HG03159 (cell line): ENCODE measurements at regions not wholly inside any gene's neighbourhood (a gene's known extent, or its start where the extent isn't known, plus 50 kb on each side); places are given as distances from the start of the nearest gene placed in this dataset.

Experiments
- ATAC-seq: cut with Tn5 transposase; IDR thresholded peaks from one replicate; pipeline ENCODE4 v1.9.1; 2021; ENCODE audit warnings: mild to moderate bottlenecking, moderate library complexity; ENCODE audit not compliant: unreplicated experiment

DNA sequence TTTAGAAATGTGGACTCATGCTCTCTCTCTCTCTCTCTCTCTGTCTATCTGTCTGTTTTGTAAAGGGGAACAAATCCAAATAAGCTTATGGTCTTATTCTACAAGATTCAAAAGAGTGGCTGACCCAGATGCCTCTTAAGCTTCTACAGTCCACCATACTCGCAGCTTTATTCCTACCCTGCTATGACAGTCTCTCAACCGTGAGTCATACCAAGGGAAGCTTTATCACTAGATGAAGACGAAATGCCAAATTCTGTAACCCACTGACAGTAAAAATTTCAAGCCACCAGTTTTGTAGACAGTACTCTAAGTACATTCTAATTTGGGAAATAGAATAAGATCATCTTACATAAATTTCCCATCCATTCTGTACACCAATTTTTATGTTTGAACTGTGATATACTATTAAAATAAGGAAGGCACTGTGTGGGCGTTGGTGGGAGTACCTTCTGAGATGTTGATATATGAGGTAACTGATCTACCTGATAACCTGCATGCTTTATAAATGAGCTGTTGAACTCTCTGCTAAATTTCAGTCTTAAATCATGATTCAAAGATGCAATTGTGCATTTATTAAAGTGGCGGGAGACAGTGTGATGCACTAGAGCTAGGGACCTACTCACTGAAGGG, 153.2 kb downstream of the KLF6 start:
- no peak for ATAC-seq

DNA sequence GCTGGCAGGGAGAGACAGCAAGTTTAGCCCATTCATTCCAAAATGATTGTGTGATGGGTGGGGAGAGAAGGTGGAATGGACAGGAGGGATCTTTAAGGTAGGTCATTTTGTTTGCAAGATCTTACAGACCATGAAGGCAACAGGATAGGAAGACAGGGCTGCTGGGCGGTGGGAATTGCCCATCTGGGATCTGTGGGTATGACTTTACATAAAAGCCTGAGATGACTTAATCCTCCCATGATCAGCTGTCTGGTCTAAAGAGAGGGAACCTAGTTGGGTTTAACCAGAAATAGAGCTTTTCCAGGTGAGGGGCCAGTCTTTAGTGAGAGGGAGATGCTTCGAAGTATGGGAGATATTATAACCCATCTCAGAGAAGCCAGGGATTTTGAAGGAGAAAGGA, 153.7 kb downstream of the KLF6 start:
- ATAC-seq: no peak

DNA sequence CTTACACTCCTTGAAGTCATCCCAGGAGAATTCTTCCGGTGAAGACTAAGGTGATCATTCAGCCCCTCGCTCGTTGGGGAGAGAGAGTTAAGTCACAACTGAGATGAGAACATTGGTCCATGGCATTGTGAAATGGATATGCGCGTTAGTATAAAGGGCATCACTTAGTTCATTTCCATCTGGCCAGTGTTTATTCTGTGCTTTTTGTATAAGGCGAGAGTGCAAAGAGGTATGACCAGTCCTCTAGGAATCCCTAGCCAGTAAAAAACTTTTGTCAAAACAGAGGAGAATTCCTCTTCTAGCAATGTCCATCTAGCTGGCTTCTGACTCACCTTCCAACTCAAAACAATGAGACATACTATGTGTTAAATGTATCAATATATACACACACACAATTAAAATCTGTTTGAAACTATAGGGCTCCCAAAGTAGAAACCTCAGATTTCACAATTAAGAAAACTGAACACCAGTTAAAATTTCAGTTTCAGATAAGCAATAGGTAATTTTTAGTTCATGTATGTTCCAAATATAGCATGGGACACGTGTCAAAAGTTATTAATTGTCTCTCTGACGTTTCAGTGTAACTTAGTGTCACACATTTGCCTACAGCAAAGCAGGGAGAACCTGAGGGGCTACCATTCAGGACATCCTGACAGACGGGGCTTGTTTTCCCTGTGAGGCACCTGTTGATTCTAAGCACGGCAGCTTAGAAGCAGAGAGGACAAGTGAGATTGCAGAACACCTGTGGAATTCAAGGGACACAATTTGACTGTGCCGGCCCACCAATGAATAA, 158.9 kb downstream of the KLF6 start:
- ATAC-seq: peak; percentile 74

DNA sequence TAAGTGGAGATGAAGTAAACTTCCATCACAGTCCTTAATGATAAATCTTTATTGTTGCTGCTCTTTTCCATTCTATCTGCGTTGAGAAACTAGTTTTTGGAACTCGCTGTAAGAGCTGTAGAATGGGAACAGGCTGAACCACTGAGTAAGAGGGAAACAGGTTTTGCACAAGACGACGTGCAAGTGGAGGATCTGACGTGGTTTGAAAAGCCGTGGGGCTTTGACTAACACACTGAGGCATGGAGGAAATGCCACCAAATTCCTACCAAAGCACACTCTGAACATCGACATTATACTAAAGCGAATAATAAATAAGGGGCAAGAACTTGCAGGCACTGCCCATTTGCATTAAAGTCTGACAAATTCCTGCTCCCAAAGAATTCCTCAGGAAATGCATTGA, 160.6 kb downstream of the KLF6 start:
- no peak for ATAC-seq

DNA sequence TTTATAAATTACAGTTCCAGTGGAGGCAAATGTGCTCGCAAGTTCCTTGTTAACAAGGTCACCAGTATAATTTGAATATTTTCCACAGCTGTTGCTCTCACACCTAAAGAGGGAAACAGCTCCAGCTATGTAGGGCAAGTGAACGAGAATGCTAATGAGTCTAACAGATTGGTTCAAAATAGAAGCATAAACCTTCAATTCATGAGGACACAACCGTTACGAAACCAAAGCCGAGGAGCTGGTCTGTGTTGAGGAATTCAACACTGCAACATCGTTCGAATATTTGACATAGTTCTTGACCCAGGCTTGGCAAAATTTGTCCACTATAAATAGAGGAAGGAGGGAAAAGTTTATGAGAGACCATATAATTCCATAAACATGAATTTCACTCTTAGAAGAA, 161.3 kb downstream of the KLF6 start:
- ATAC-seq: peak; percentile 60

DNA sequence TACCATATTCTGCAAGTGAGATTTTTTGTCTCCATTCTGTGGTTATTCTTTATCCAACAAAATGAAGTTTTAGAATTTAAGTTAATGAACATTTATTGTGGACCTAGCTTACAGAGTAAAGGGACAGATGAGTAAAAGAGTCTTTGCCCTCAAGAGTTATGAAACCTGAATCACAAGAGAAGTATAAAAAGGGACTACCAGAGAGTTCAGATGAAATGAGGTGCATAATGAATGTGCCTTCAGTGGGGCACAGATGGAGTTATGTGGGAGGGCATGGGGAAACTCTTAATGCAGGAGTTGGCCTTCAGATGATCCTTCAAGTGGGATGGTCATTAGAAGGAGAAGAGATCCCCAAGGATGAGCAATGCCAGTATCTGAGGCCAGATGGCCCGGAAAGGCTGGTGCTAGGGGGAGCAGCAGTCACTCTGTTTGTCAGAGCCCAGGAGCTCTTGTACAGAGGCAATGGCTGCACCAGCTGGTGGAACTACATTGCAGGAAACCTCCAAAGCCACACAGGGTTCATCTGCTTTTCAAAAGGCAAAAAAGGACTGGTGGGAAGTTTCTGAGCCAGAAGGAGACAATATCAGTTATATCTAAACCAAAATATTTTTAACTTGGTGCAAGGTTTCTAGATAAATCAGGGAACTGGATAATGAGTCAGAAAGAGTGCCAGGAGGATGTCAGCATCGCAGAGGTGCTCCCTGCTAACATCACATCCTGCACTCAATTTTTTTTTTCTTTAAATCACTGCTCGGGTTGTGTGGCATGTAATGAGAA, 162.0 kb downstream of the KLF6 start:
- ATAC-seq: peak; percentile 40

DNA sequence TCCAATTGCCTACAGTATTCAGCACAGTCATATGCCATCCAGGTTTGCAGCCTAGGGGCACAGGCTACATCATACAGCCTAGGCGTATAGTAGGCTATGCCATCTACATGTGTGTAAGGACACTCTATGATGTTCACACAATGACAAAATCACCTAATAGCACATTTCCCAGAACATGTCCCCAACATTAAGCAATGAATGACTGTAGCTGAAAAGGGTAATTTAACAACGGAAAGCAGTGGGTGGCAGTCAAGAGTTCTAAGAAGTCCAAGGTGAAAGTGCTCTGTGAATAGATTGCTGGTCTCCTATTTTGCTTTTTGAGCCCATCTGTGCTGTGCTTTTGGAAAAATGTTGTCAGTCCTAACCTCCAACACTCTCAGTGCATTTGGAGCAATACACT, 162.6 kb downstream of the KLF6 start:
- no peak for ATAC-seq

DNA sequence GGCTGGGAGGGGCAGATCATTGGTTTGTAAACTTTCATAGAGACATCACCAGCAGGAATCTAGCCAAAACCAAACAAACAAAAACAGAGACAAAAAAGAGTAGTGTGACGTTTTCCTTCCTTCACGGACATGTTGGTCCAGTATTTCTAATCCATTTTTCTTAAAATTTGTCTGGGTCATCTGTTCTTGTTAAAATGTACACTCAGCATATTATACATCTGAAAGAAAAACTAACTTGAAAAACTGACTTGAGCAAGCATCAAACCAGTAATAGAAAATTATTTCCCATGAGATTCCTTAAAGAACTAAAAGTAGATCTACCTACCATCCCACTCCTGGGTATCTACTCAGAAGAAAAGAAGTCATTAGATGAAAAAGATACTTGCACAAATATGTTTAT, 164.2 kb downstream of the KLF6 start:
- ATAC-seq: no peak

DNA sequence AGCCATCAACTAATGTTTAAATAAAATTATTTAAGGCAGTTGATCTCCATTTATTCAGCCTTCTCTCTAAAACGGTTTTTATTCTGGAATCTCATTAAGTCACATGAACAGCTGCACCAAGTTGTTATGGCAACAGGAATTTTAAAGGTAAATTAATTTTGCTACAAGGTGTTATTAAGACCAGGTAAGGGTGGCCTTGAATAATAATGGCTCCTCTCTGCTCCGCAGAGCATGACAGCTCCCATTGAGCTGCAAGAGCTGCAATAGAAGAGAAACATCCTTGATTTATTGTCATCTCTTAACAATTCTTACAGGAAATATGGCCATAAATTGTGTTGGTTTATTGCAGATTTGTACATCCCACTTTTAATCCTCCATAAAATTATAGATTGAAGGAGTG, 165.8 kb downstream of the KLF6 start:
- ATAC-seq: no peak

DNA sequence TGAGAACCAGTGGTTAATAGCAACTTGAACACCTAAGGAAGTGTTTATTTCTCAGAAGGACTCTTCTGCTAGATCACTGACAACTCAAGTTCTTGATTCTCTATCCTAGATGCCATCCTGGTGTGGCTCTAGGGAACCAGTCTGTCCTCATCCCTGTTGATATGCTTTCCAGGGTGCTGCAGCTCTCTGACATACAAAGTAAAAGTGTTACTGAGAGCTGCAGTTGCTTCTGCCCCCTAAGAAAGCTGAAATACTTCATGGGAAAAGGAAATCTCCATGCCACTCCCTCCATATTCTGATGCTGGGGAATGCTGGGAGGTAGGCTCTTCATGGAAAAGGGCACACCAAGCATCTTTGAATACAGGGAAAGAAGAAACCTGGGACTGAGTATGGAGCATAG, 168.1 kb downstream of the KLF6 start:
- ATAC-seq: no peak

DNA sequence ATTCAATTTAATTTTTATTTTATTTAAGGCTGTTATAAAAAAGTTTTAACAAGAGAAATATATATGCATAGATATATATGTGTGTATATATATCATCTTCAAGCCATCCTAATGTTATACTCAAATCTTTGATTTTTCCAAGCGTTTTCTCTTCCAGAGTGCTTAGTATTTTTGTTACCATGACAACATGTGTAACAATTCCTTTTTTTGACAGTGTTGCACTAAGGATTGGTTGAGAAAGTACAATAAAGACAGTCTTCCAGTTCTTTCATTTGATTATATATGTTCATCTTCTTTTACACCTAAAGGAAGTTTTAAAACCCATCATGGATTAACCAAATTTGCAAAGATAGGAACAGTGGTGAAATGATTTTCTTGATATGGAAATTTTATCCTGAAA, 171.7 kb downstream of the KLF6 start:
- no peak for ATAC-seq

DNA sequence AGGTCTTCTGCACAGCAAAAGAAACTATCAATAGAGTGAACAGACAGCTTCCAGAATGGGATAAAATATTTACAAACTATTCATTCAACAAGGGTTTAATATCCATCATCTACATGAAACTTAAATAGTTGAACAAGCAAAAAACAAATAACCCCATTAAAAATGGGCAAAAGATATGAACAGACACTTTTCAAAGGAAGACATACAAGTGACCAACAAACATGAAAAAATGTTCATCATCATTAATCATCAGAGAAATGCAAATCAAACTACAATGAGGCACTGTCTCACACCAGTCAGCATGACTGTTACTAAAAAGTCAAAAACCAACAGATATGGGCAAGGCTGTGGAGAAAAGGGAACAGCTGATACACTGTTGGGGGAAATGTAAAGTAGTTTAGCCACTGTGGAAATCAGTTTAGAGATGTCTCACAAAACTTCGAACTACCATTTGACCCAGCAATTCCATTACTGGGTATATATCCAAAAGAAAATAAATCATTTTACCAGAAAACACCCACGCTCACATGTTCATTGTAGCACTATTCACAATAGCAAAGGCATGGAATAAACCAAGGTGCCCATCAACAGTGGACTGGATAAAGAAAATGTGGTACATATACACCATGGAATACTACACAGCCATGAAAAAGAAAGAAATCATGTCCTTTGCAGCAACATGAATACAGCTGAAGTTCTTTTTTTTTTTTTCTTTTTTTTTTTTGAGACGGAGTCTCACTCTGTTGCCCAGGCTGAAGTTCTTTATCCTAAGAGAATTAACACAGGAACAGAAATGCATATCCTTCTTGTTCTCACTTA, 172.6 kb downstream of the KLF6 start:
- no peak for ATAC-seq

DNA sequence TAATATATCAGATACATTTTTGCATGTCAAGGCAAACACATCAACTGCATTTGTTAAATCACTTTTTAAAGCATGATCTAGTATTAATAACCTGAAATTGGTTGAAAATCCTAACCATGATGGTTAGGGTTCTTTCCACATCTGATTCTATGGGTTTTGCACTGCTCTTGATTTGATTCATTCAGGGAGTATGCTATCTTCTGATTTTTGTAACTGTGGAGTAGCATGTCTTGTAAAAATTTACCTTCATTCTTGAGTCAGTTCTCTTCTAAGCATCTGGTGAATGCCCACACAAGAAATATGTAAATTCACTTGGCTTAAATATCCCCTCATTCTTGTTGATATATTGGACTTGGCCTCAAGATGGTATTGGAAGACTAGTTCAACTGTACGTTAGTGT, 178.7 kb downstream of the KLF6 start:
- no peak for ATAC-seq

DNA sequence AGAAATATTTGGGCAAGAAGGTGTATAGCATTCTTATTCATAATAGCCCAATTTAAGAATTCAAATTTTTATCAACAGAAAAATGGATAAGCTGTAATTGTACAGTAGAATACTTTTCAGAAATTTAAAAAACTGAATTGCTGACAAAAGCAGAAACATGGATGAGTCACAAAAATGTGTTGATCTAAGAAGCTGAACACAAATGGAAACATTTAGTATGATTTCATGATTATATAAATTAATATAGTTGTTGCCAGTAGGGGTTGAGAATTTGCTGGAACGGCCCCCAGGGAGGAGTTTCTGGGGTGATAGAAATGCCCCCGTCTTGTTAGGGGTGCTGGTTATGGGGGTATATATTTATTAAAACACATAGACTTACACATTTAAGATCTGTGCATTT, 179.1 kb downstream of the KLF6 start:
- no peak for ATAC-seq

DNA sequence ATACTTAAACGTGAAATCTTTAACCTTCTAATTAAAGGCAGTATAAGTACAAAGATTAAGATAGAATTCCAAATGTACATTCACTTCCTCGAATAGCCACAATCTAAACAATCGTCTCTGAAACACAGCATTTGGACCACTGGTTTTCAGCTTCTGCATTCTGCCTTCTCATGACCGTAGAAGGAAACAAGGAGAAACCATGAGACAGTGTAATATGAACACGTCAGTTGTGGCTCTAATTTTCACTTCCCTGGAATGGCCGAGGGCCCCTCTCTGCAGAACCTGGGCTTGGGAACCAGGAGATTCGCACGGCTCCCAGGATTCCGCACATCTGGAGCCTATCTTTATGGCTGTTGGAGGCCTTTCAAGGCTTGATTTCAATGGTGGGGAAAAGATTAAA, 189.3 kb downstream of the KLF6 start:
- no peak for ATAC-seq

DNA sequence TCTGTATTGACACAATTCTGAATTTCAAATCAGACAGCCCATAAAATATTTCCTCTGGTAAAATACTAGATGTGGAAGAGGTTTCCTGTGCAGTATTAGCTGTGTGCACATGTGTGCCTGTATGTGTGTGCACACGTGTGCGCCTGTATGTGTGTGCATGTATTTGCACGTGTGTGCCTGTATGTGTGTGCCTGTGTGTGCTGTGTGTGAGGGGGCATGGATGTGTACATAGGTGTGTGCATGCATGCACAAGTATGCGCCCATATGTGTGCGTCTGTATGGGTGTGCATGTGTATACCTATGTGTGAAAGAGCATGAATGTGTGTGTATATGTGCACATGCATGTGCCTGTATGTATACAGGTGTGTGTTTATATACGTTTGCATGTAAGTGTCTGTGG, 191.4 kb downstream of the KLF6 start:
- ATAC-seq: no peak

DNA sequence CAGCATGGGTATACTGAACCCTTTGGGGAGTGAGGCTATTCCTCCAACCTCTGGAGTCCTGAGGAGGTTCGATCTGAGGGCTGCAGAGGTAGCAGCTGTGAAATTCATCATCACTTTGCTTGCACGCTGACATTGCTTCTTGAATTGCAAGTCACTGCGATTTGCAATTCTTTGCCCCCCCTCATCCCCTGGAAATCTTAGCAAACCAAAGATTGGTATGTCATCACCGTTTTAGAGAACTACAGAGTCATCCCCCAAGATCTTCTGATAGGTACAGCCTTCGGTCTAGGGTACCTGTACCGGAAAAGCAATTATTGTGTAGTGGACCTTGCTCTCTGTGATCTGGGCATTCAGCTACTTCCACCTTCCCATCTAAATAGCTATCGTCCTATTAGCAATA, 192.6 kb downstream of the KLF6 start:
- ATAC-seq: no peak

DNA sequence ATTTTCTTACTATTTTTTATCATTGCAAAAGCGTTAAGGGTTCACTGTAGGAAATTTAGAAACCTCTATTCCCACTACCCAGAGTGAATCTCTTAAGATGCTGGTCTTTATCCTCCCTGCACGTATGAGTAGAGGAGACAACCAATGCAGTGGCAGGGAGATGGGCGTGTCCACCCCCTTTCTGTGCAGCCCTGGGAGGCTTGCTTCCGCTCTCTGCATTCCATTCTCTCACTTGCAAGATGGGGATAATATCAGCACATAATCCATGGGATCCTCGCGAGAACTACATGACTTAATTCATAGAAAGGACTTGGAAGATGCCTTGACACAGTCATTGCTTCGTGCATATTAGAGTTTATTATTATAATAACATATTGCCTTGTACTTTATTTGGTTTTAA, 196.2 kb downstream of the KLF6 start:
- no peak for ATAC-seq

DNA sequence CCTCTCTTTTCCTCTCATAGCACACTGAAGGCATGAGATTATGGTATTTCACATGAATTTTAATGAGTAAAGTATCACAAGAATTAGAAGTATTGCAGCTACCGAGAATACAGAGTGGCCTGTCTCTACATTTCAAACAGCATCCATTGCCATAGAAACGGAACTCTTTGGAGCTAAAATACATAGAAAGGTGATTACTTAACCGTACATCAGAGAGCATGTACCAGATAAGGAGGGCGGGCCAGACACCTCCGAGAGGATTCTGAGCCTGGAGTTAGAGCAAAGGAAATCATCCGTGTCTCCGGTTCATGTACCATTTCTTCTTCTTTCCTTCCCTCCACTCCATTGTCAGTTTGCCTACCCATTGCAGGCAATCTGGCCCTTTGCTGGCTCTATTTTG, 196.7 kb downstream of the KLF6 start:
- ATAC-seq: no peak

DNA sequence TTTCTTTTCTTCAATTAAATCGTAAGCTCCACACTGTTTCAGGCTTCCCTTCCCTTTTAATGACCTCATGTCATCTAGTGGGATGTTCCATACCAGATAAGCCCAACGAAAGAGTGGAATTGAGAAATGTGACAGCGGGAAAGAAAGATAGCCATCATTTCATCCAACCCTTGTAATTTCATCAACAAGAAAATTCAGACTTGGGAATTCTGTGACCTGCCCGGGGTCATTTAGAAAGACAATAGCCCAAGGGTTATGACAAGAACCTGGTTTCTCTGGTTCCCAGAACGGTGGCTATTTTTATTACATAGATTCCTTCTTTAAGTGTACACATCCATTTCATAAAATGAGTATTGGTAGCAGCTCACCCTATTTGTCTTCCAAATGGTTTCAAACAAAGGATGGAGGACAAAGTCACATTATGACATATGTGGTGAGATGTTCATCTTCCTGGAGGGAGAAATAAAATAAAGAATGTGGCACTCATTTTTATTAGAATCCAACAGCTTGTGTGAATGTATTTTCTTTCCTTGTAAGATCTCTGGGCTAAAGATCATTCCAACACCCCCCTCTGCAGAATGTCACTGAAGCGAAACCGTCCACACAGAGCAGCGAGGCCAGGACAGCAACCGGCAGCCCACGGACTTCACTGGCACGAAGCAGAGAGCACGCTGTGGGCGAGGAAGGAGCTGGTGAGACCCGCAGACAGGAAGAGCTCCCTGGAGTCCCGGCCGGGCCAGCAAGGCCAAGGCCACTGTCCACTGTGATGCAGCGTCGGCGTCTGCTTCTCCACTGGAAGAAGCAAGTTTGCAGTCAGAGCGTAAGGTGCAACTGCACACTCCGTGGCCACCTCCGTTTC, 199.9 kb downstream of the KLF6 start:
- ATAC-seq: no peak
